Osteocyte (in vitro differentiated cells): ENCODE measurements at regions not wholly inside any gene's neighbourhood (a gene's known extent, or its start where the extent isn't known, plus 50 kb on each side); places are given as distances from the start of the nearest gene placed in this dataset.

Source experiments
- DNase-seq: peaks from one replicate; pipeline ENCODE4 v3.0.0; 2021; ENCODE audit warnings: mixed read lengths; ENCODE audit not compliant: unreplicated experiment; ENCODE audit errors: extremely low spot score
- H3K27ac Mint-ChIP-seq: one replicate; pipeline ENCODE4 v1.8.0; 2021; ENCODE audit warnings: mild to moderate bottlenecking, mixed read lengths; ENCODE audit not compliant: unreplicated experiment
- H3K27me3 Mint-ChIP-seq: one replicate; pipeline ENCODE4 v1.8.0; 2021; ENCODE audit warnings: mixed read lengths; ENCODE audit not compliant: unreplicated experiment
- H3K36me3 Mint-ChIP-seq: one replicate; pipeline ENCODE4 v1.8.0; 2021; ENCODE audit warnings: mixed read lengths; ENCODE audit not compliant: unreplicated experiment
- H3K4me1 Mint-ChIP-seq: one replicate; pipeline ENCODE4 v1.8.0; 2021; ENCODE audit warnings: mixed read lengths; ENCODE audit not compliant: unreplicated experiment
- H3K4me3 Mint-ChIP-seq: one replicate; pipeline ENCODE4 v1.8.0; 2021; ENCODE audit warnings: mild to moderate bottlenecking, moderate library complexity, mixed read lengths; ENCODE audit not compliant: unreplicated experiment
- H3K9me3 Mint-ChIP-seq: one replicate; pipeline ENCODE4 v1.8.0; 2021; ENCODE audit warnings: mixed read lengths; ENCODE audit not compliant: unreplicated experiment
- CTCF ChIP-seq: fragments of 200-600 bp; sonication (generic); IDR thresholded peaks from 2 replicates; pipeline ENCODE4 v1.5.0; 2021; ENCODE audit warnings: antibody characterized with exemption, mild to moderate bottlenecking, moderate library complexity

GRCh38 chr7:115868369-115868768, 162.2 kb downstream of the TFEC start:
- peaks cover 9% of the 10 kb centered on the region for H3K4me1 Mint-ChIP-seq
- TF ChIP-seq CTCF, result no peak
- no peaks in the 10 kb centered on the region for H3K9me3 Mint-ChIP-seq
- DNase-seq, result no peak
- peaks cover 6% of the 10 kb centered on the region for H3K27me3 Mint-ChIP-seq
- no peak overlapping the region for H3K4me3 Mint-ChIP-seq
- H3K36me3 Mint-ChIP-seq, result no peaks in the 10 kb centered on the region
- no peak overlapping the region for H3K27ac Mint-ChIP-seq

- no peak overlapping the region for H3K4me3 Mint-ChIP-seq
- H3K27ac Mint-ChIP-seq, result no peak overlapping the region
- H3K36me3 Mint-ChIP-seq, result no peaks in the 10 kb centered on the region
Measured at GRCh38 chr7:115864082-115864481, 166.5 kb downstream of the TFEC start.

GRCh38 chr7:115851291-115851690, 179.3 kb downstream of the TFEC start:
- H3K27ac Mint-ChIP-seq, result no peak overlapping the region
- H3K4me1 Mint-ChIP-seq, result peaks cover 4% of the 10 kb centered on the region
- H3K4me3 Mint-ChIP-seq, result no peak overlapping the region
- peak; percentile 69 for TF ChIP-seq CTCF
- H3K9me3 Mint-ChIP-seq, result no peaks in the 10 kb centered on the region
- DNase-seq, result no peak
- peaks cover 10% of the 10 kb centered on the region for H3K27me3 Mint-ChIP-seq
- no peaks in the 10 kb centered on the region for H3K36me3 Mint-ChIP-seq

More at GRCh38 chr7:115864082-115864481, 166.5 kb downstream of the TFEC start:
- H3K9me3 Mint-ChIP-seq, result no peaks in the 10 kb centered on the region
- H3K27me3 Mint-ChIP-seq, result no peaks in the 10 kb centered on the region
- H3K4me1 Mint-ChIP-seq, result peaks cover 2% of the 10 kb centered on the region
- TF ChIP-seq CTCF, result no peak
- DNase-seq, result no peak

- peaks cover 4% of the 10 kb centered on the region for H3K4me1 Mint-ChIP-seq
Measured at GRCh38 chr7:115850774-115851173, 179.8 kb downstream of the TFEC start.

GRCh38 chr7:115844857-115845256, 185.7 kb downstream of the TFEC start:
- H3K4me1 Mint-ChIP-seq, result peaks cover 17% of the 10 kb centered on the region
- TF ChIP-seq CTCF, result no peak
- H3K9me3 Mint-ChIP-seq, result no peaks in the 10 kb centered on the region
- DNase-seq, result no peak
- H3K27ac Mint-ChIP-seq, result no peak overlapping the region
- H3K4me3 Mint-ChIP-seq, result no peak overlapping the region
- no peaks in the 10 kb centered on the region for H3K36me3 Mint-ChIP-seq
- peaks cover 2% of the 10 kb centered on the region for H3K27me3 Mint-ChIP-seq

More at GRCh38 chr7:115850774-115851173, 179.8 kb downstream of the TFEC start:
- DNase-seq, result no peak
- no peaks in the 10 kb centered on the region for H3K36me3 Mint-ChIP-seq
- TF ChIP-seq CTCF, result no peak
- H3K4me3 Mint-ChIP-seq, result no peak overlapping the region
- no peaks in the 10 kb centered on the region for H3K9me3 Mint-ChIP-seq
- H3K27me3 Mint-ChIP-seq, result peaks cover 10% of the 10 kb centered on the region
- H3K27ac Mint-ChIP-seq, result no peak overlapping the region
